ENCODE measurements at regions not wholly inside any gene's neighbourhood (a gene's known extent, or its start where the extent isn't known, plus 50 kb on each side); places are given as distances from the start of the nearest gene placed in this dataset.

- no peak for DNase-seq
Measured at GRCh38 chr10:33735464-33735923, 401.0 kb upstream of the NRP1 start.

GRCh38 chr10:33734393-33735155 lies 400.1 kb upstream of the NRP1 start:
- no peak for DNase-seq

GRCh38 chr10:33733058-33733457 lies 398.6 kb upstream of the NRP1 start:
- no peak for DNase-seq

GRCh38 chr10:33732161-33732680 lies 397.8 kb upstream of the NRP1 start:
- no peak for DNase-seq

- no peak for DNase-seq
Measured at GRCh38 chr10:33731322-33731721, 396.9 kb upstream of the NRP1 start.

GRCh38 chr10:33725430-33725829 lies 391.0 kb upstream of the NRP1 start:
- DNase-seq: no peak

GRCh38 chr10:33723181-33723580 lies 388.7 kb upstream of the NRP1 start:
- DNase-seq: no peak

- DNase-seq: no peak
Measured at GRCh38 chr10:33722067-33722466, 387.6 kb upstream of the NRP1 start.

GRCh38 chr10:33721509-33721908 lies 387.0 kb upstream of the NRP1 start:
- DNase-seq: no peak

- DNase-seq: no peak
Measured at GRCh38 chr10:33720161-33720560, 385.7 kb upstream of the NRP1 start.

GRCh38 chr10:33719005-33719703 lies 384.7 kb upstream of the NRP1 start:
- no peak for DNase-seq

GRCh38 chr10:33716501-33717267 lies 382.2 kb upstream of the NRP1 start:
- DNase-seq: no peak

- DNase-seq: no peak
Measured at GRCh38 chr10:33715303-33715975, 381.0 kb upstream of the NRP1 start.

GRCh38 chr10:33712825-33713224 lies 378.4 kb upstream of the NRP1 start:
- DNase-seq: no peak

GRCh38 chr10:33710006-33710405 lies 375.5 kb upstream of the NRP1 start:
- DNase-seq: no peak

- DNase-seq: no peak
Measured at GRCh38 chr10:33709008-33709753, 374.7 kb upstream of the NRP1 start.

GRCh38 chr10:33708561-33708960 lies 374.1 kb upstream of the NRP1 start:
- no peak for DNase-seq

GRCh38 chr10:33706746-33707145 lies 372.3 kb upstream of the NRP1 start:
- DNase-seq: no peak

GRCh38 chr10:33706191-33706590 lies 371.7 kb upstream of the NRP1 start:
- DNase-seq: no peak

GRCh38 chr10:33704214-33704830 lies 369.9 kb upstream of the NRP1 start:
- DNase-seq: no peak

All from left kidney (tissue), 1 donor.